ENCODE measurements at regions not wholly inside any gene's neighbourhood (a gene's known extent, or its start where the extent isn't known, plus 50 kb on each side); places are given as distances from the start of the nearest gene placed in this dataset.
"Not testable (repeated sequence)": the region's sequence is repeated elsewhere in the genome, so short reads cannot be mapped to it uniquely, and the experiment has no call there.

DNA sequence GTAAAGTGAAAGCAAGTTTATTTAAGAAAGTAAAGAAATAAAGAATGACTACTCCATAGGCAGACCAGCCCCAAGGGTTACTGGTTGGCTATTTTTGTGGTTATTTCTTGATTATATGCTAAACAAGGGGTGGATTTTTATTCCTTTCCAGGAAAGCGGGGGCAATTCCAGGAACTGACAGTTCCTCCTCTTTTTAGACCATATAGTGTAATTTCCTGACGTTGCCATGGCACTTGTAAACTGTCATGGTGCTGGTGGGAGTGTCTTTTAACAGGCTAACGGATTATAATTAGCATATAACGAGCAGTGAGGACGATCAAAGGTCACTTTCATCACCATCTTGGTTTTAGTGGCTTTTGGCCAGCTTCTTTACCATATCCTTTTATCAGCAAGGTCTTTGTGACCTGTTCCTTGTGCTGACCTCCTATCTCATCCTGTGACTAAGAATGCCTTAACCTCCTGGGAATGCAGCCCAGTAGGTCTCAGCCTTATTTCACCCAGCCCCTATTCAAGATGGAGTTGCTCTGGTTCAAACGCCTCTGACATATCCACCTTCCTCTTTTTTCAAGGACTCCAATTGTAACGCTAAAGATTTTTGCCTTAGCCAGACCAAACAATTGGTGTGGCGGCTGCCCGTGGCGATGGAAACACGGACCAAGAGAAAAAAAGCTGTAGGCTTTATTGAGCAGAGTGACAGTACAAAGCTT, 103.8 kb downstream of the FAM72B start:
- TF ChIP-seq POLR2A (IDR thresholded peaks at IDR 0.05; ENCODE audit: low read length); GATA1 (IDR thresholded peaks at IDR 0.05; ENCODE audit: low read depth, low read length): not testable (repeated sequence)
